ENCODE measurements at regions not wholly inside any gene's neighbourhood (a gene's known extent, or its start where the extent isn't known, plus 50 kb on each side); places are given as distances from the start of the nearest gene placed in this dataset.

DNA sequence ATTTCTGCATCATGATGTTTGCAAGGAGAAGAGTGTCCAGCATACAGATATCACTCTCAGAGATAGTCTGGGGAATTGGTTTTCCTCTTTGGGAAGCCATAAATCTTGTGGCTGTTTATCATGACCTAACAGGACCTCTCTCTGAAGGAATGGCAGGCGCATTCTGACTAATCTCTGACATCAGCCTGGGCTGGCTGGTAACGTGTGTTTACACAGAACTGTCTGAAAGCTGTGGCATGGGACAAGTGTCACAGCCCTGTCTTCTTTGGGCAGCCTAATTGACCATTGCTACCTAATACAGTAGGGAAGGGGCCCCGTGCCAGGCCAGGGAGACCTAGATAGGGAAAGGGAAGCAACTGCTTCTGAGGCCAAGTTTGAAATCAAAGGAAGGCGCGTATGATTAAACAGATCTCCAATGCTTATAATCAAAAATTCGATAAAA, 73.9 kb upstream of the CABCOCO1 start:
- TF ChIP-seq, protein P1, sequence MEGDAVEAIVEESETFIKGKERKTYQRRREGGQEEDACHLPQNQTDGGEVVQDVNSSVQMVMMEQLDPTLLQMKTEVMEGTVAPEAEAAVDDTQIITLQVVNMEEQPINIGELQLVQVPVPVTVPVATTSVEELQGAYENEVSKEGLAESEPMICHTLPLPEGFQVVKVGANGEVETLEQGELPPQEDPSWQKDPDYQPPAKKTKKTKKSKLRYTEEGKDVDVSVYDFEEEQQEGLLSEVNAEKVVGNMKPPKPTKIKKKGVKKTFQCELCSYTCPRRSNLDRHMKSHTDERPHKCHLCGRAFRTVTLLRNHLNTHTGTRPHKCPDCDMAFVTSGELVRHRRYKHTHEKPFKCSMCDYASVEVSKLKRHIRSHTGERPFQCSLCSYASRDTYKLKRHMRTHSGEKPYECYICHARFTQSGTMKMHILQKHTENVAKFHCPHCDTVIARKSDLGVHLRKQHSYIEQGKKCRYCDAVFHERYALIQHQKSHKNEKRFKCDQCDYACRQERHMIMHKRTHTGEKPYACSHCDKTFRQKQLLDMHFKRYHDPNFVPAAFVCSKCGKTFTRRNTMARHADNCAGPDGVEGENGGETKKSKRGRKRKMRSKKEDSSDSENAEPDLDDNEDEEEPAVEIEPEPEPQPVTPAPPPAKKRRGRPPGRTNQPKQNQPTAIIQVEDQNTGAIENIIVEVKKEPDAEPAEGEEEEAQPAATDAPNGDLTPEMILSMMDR (IDR thresholded peaks at IDR 0.05): no peak
- no peak for TF ChIP-seq POLR2A (IDR thresholded peaks at IDR 0.05)

Data from thyroid gland (tissue), 4 donors.